Neural crest cell (in vitro differentiated cells): ENCODE measurements at regions not wholly inside any gene's neighbourhood (a gene's known extent, or its start where the extent isn't known, plus 50 kb on each side); places are given as distances from the start of the nearest gene placed in this dataset.

Experiments
- DNase-seq: peaks from one replicate; pipeline ENCODE4 v3.0.0; 2021; ENCODE audit warnings: low read depth, mixed read lengths, low spot score
- H3K27ac Mint-ChIP-seq: one replicate; pipeline ENCODE4 v1.8.0; 2021; ENCODE audit warnings: mild to moderate bottlenecking, mixed read lengths; ENCODE audit not compliant: unreplicated experiment
- H3K27me3 Mint-ChIP-seq: 2 replicates; pipeline ENCODE4 v1.8.0; 2021; ENCODE audit warnings: low read depth, mild to moderate bottlenecking, mixed read lengths
- H3K36me3 Mint-ChIP-seq: 2 replicates; pipeline ENCODE4 v1.8.0; 2021; ENCODE audit warnings: low read depth, mild to moderate bottlenecking, mixed read lengths
- H3K4me1 Mint-ChIP-seq: 2 replicates; pipeline ENCODE4 v1.8.0; 2021; ENCODE audit warnings: mixed read lengths
- H3K4me3 Mint-ChIP-seq: one replicate; pipeline ENCODE4 v1.8.0; 2021; ENCODE audit warnings: mild to moderate bottlenecking, mixed read lengths
- H3K9me3 Mint-ChIP-seq: 2 replicates; pipeline ENCODE4 v1.8.0; 2021; ENCODE audit warnings: mixed read lengths
- TF ChIP-seq, protein P1 (sequence below): fragments of 200-600 bp; sonication (generic); conservative IDR thresholded peaks from 2 replicates; pipeline ENCODE4 v1.5.0; 2021; ENCODE audit warnings: antibody characterized with exemption, mild to moderate bottlenecking

- Mint-ChIP-seq H3K27me3 (no peaks in the 10 kb centered on the region), H3K4me3 (no peak overlapping the region), H3K27ac (no peak overlapping the region), H3K36me3 (no peaks in the 10 kb centered on the region), H3K4me1 (peaks cover under 1% of the 10 kb centered on the region), H3K9me3 (peaks cover under 1% of the 10 kb centered on the region)
- no peak for DNase-seq
- TF ChIP-seq, protein P1, sequence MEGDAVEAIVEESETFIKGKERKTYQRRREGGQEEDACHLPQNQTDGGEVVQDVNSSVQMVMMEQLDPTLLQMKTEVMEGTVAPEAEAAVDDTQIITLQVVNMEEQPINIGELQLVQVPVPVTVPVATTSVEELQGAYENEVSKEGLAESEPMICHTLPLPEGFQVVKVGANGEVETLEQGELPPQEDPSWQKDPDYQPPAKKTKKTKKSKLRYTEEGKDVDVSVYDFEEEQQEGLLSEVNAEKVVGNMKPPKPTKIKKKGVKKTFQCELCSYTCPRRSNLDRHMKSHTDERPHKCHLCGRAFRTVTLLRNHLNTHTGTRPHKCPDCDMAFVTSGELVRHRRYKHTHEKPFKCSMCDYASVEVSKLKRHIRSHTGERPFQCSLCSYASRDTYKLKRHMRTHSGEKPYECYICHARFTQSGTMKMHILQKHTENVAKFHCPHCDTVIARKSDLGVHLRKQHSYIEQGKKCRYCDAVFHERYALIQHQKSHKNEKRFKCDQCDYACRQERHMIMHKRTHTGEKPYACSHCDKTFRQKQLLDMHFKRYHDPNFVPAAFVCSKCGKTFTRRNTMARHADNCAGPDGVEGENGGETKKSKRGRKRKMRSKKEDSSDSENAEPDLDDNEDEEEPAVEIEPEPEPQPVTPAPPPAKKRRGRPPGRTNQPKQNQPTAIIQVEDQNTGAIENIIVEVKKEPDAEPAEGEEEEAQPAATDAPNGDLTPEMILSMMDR: no peak
Observed at GRCh38 chr1:56179543-56179942, 399.8 kb downstream of the PLPP3 start.

DNA sequence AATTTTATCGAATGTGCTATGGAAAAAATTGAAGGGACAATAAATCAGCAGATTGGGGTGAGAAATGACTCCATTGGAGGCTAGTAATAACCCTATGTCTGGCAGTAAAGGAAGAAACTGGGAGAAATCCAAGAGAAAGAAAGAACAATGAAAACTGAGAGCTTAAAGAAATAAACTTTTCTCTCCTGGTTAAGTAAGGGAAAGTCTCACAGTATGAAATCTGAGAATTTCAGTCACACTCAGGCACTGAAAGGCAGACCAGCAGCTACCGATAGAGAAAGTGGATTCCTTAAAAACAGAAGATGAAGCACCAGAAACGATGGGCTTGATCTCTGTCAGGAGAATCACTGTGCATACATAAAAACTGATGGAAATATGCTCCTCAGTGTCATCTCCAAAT is 404.2 kb downstream of the PLPP3 start:
- peaks cover 8% of the 10 kb centered on the region for H3K9me3 Mint-ChIP-seq
- no peaks in the 10 kb centered on the region for H3K36me3 Mint-ChIP-seq
- H3K27ac Mint-ChIP-seq: no peak overlapping the region
- DNase-seq: no peak
- TF ChIP-seq, protein P1: no peak
- H3K4me3 Mint-ChIP-seq: no peak overlapping the region
- peaks cover 9% of the 10 kb centered on the region for H3K4me1 Mint-ChIP-seq
- no peaks in the 10 kb centered on the region for H3K27me3 Mint-ChIP-seq

DNA sequence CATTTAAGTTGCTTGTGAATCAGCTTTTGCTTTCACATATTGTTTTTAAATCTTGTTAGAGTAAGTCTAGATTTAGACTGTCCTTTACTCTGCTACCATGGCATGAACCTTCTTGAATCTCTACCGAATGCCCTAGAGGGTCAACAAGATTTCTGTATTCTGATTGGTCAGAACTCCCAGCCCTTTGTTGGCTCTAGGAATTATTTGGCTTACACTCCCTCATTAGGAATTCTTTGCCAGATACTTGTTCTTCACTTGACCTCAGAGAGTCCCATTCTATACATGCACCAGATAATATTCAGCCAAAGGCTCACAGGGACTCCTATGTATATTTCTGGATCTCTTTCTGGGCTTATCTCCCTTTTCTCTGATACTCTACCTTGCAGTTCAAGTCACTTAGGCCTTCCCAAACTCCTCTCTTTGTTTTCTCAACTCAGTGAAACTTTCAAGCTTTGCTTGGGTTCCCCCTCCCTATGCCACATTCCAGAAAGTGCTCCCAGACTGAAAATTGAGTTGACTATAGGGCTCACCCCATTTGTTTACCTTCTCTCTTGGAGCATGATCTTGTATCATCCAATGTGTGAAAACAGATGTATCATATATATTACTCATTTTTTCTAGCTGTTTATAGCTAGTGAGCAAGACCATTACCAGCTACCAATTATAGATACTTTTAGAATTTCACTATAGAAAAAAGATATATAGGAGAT is 405.0 kb downstream of the PLPP3 start:
- Mint-ChIP-seq H3K27me3 (no peaks in the 10 kb centered on the region), H3K36me3 (no peaks in the 10 kb centered on the region), H3K4me3 (no peak overlapping the region), H3K27ac (no peak overlapping the region), H3K9me3 (peaks cover 8% of the 10 kb centered on the region), H3K4me1 (peaks cover 9% of the 10 kb centered on the region)
- TF ChIP-seq, protein P1: no peak
- no peak for DNase-seq

GRCh38 chr1:56173736-56174135 is 405.6 kb downstream of the PLPP3 start:
- no peak overlapping the region for H3K4me3 Mint-ChIP-seq
- H3K27ac Mint-ChIP-seq: no peak overlapping the region
- DNase-seq: no peak
- H3K9me3 Mint-ChIP-seq: peaks cover 8% of the 10 kb centered on the region
- peaks cover 9% of the 10 kb centered on the region for H3K4me1 Mint-ChIP-seq
- TF ChIP-seq, protein P1: no peak
- H3K27me3 Mint-ChIP-seq: no peaks in the 10 kb centered on the region
- no peaks in the 10 kb centered on the region for H3K36me3 Mint-ChIP-seq

DNA sequence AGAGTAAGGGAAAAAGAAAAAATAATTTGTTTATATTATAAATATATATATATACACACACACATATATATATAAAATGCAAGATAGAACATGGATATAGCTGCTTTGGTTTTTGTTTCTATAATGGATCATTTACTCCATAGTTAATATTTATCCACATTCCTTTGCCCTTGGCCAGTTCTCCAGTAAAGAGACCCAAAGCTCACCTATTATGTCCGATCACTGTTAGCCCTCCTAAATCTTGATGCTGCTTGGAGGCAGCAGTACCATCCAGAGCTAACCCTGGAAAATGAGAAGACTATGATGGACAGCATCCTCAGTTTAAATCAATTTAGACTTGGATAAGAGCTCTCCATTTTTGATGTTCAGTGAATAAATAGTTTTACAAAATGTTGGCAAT is 407.7 kb downstream of the PLPP3 start:
- TF ChIP-seq, protein P1: no peak
- peaks cover 2% of the 10 kb centered on the region for H3K27me3 Mint-ChIP-seq
- no peak overlapping the region for H3K27ac Mint-ChIP-seq
- DNase-seq: no peak
- H3K9me3 Mint-ChIP-seq: peaks cover 8% of the 10 kb centered on the region
- no peaks in the 10 kb centered on the region for H3K36me3 Mint-ChIP-seq
- H3K4me3 Mint-ChIP-seq: no peak overlapping the region
- H3K4me1 Mint-ChIP-seq: peaks cover 9% of the 10 kb centered on the region
